Endothelial cell (in vitro differentiated cells): ENCODE measurements at regions not wholly inside any gene's neighbourhood (a gene's known extent, or its start where the extent isn't known, plus 50 kb on each side); places are given as distances from the start of the nearest gene placed in this dataset.

Source experiments
- DNase-seq: peaks from one replicate; pipeline ENCODE4 v3.0.0; 2021; ENCODE audit warnings: low spot score
- H3K27ac Mint-ChIP-seq: one replicate; pipeline ENCODE4 v1.8.0; 2021; ENCODE audit warnings: mixed read lengths, inconsistent platforms; ENCODE audit not compliant: unreplicated experiment
- H3K27me3 Mint-ChIP-seq: one replicate; pipeline ENCODE4 v1.8.0; 2021; ENCODE audit warnings: mild to moderate bottlenecking, moderate library complexity, mixed read lengths, inconsistent platforms; ENCODE audit not compliant: unreplicated experiment
- H3K36me3 Mint-ChIP-seq: one replicate; pipeline ENCODE4 v1.8.0; 2021; ENCODE audit warnings: mild to moderate bottlenecking, low read depth, mixed read lengths, inconsistent platforms; ENCODE audit not compliant: unreplicated experiment
- H3K4me1 Mint-ChIP-seq: one replicate; pipeline ENCODE4 v1.8.0; 2021; ENCODE audit warnings: mild to moderate bottlenecking, mixed read lengths, inconsistent platforms; ENCODE audit not compliant: unreplicated experiment
- H3K4me3 Mint-ChIP-seq: one replicate; pipeline ENCODE4 v1.8.0; 2021; ENCODE audit warnings: mild to moderate bottlenecking, mixed read lengths, inconsistent platforms; ENCODE audit not compliant: unreplicated experiment
- H3K9me3 Mint-ChIP-seq: one replicate; pipeline ENCODE4 v1.8.0; 2021; ENCODE audit warnings: mixed read lengths, inconsistent platforms; ENCODE audit not compliant: unreplicated experiment
- TF ChIP-seq, protein P1 (sequence below): fragments of 200-600 bp; sonication (generic); IDR thresholded peaks from one replicate; pipeline ENCODE4 v1.5.0; 2021; ENCODE audit warnings: antibody characterized with exemption; ENCODE audit not compliant: unreplicated experiment

DNA sequence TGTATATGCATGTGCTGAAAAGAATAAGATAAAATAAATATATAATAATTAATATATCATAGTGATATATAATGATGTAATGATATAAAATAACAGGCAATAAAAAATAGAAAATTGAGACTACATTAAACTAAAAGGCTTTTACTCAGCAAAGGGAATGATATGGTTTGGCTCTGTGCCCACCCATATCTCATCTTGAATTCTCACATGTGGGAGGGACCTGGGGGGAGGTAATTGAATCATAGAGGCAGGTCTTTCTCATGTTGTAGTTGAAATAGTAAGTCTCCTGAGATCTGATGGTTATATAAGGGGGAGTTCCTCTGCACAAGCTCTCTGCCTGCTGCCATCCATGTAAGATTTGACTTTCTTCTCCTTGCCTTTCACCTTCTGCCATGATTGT, 1550.9 kb upstream of the CDH6 start:
- no peak overlapping the region for H3K4me3 Mint-ChIP-seq
- no peak overlapping the region for H3K27ac Mint-ChIP-seq
- no peaks in the 10 kb centered on the region for H3K27me3 Mint-ChIP-seq
- no peaks in the 10 kb centered on the region for H3K4me1 Mint-ChIP-seq
- TF ChIP-seq, protein P1, sequence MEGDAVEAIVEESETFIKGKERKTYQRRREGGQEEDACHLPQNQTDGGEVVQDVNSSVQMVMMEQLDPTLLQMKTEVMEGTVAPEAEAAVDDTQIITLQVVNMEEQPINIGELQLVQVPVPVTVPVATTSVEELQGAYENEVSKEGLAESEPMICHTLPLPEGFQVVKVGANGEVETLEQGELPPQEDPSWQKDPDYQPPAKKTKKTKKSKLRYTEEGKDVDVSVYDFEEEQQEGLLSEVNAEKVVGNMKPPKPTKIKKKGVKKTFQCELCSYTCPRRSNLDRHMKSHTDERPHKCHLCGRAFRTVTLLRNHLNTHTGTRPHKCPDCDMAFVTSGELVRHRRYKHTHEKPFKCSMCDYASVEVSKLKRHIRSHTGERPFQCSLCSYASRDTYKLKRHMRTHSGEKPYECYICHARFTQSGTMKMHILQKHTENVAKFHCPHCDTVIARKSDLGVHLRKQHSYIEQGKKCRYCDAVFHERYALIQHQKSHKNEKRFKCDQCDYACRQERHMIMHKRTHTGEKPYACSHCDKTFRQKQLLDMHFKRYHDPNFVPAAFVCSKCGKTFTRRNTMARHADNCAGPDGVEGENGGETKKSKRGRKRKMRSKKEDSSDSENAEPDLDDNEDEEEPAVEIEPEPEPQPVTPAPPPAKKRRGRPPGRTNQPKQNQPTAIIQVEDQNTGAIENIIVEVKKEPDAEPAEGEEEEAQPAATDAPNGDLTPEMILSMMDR, result no peak
- DNase-seq, result no peak
- peaks cover 5% of the 10 kb centered on the region for H3K9me3 Mint-ChIP-seq
- H3K36me3 Mint-ChIP-seq, result no peaks in the 10 kb centered on the region

DNA sequence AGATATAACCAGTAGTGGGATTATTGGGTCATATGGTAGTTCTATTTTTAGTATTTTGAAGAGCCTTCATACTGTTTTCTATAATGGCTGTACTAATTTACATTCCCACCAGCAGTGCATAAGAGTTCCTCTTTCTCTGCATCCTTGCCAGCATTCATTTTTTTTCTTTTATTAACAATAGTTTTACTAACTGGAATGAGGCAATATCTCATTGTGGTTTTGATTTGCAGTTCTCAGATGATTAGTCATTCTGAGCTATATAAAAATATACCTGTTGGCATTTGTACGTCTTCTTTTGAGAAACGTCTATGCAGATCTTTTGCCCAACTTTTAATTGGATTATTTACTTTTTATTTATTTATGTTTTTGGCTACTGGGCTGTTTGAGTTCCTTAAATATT, 1579.3 kb upstream of the CDH6 start:
- Mint-ChIP-seq H3K36me3 (no peaks in the 10 kb centered on the region), H3K4me3 (no peak overlapping the region), H3K27ac (no peak overlapping the region), H3K4me1 (no peaks in the 10 kb centered on the region), H3K9me3 (no peaks in the 10 kb centered on the region), H3K27me3 (no peaks in the 10 kb centered on the region)
- TF ChIP-seq, protein P1, result no peak
- DNase-seq, result no peak

DNA sequence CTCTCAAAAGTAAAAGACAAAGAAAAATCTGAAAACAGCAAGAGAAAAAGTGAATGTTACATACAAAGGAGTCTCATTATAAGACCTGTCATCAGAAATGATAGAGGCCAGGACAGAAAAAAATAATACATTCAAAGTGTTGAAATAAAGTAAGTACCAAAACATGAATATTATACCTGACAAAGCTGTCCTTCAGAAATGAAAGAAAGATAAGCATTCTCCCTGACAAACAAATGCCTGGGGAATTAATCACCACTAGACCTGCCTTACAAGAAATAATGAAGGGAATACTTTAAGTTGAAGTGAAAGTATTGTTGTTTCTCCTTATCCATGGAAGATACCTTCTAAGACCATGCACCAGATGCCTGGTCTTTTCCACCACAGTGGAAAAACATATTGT, 1605.2 kb upstream of the CDH6 start:
- TF ChIP-seq, protein P1, result no peak
- no peaks in the 10 kb centered on the region for H3K36me3 Mint-ChIP-seq

DNA sequence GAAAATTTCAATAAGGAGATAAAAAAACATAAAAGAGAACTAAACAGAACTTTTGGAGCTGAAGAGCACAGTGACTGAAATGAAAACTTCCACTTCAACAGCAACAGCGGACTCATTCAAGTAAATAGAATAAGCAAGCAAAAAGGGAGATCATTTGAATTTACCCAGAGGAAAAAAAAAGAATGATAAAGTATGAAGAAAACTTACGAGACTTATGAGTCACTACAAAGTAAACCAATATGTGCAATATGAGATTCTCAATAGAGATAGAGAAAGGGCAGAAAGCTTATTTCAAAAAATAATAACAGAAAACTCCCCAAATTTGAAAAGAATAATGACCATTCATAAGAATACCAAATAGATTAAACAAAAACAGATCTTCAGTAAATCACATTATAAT, 1605.7 kb upstream of the CDH6 start:
- no peaks in the 10 kb centered on the region for H3K9me3 Mint-ChIP-seq
- no peaks in the 10 kb centered on the region for H3K36me3 Mint-ChIP-seq
- DNase-seq, result no peak
- H3K4me1 Mint-ChIP-seq, result no peaks in the 10 kb centered on the region
- no peak overlapping the region for H3K27ac Mint-ChIP-seq
- H3K4me3 Mint-ChIP-seq, result no peak overlapping the region
- H3K27me3 Mint-ChIP-seq, result no peaks in the 10 kb centered on the region
- TF ChIP-seq, protein P1, result no peak

More for the DNA sequence above, 1605.2 kb upstream of the CDH6 start:
- H3K4me1 Mint-ChIP-seq, result no peaks in the 10 kb centered on the region
- no peak overlapping the region for H3K4me3 Mint-ChIP-seq
- H3K27me3 Mint-ChIP-seq, result no peaks in the 10 kb centered on the region
- H3K9me3 Mint-ChIP-seq, result no peaks in the 10 kb centered on the region
- no peak overlapping the region for H3K27ac Mint-ChIP-seq
- DNase-seq, result no peak

DNA sequence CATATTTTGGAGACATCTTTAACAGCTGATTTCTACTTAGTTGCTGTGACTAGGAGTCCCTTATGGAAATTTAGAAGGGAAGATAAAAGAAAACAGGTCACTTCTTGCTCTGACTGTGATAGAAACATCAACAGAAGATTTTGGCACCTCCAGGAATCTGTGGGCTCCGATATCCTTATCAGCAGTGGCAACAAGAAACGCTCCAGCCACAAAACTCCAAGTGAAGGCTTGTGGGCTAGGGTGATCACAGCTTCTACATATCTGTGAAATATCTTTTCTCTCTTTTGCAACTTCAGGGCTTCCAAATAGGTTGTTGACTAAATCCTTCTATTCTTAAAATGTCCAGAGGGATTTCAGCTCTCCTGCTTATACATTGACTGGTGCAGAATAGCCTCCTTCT, 1625.5 kb upstream of the CDH6 start:
- H3K36me3 Mint-ChIP-seq, result no peaks in the 10 kb centered on the region
- H3K27ac Mint-ChIP-seq, result no peak overlapping the region
- TF ChIP-seq, protein P1, result no peak
- no peak for DNase-seq
- no peaks in the 10 kb centered on the region for H3K9me3 Mint-ChIP-seq
- no peaks in the 10 kb centered on the region for H3K4me1 Mint-ChIP-seq
- H3K4me3 Mint-ChIP-seq, result no peak overlapping the region
- no peaks in the 10 kb centered on the region for H3K27me3 Mint-ChIP-seq
